MM.1S (cell line): ENCODE measurements at regions not wholly inside any gene's neighbourhood (a gene's known extent, or its start where the extent isn't known, plus 50 kb on each side); places are given as distances from the start of the nearest gene placed in this dataset.

ENCODE experiments used
- DNase-seq: peaks from one replicate; pipeline ENCODE4 v3.0.0-alpha.2; 2015
- H2AFZ ChIP-seq: fragments of 300-600 bp; sonication (generic); 2 replicates; pipeline ENCODE4 v1.6.0; 2016; ENCODE audit warnings: antibody characterized with exemption, low read length
- H3F3A ChIP-seq: fragments of 300-600 bp; sonication (generic); 2 replicates; pipeline ENCODE4 v1.6.1; 2016; ENCODE audit warnings: mild to moderate bottlenecking, antibody characterized with exemption, low read length, moderate library complexity, mixed read lengths; ENCODE audit not compliant: insufficient read depth
- H3K27ac ChIP-seq: fragments of 300-600 bp; sonication (generic); 2 replicates; pipeline ENCODE4 v1.5.1; 2016; ENCODE audit warnings: mild to moderate bottlenecking, low read length
- H3K27me3 ChIP-seq: fragments of 300-600 bp; sonication (generic); replicated peaks from 2 replicates; pipeline ENCODE4 v1.6.0; 2016; ENCODE audit warnings: low read length; ENCODE audit not compliant: insufficient read depth
- H3K36me3 ChIP-seq: fragments of 300-600 bp; sonication (generic); replicated peaks from 2 replicates; pipeline ENCODE4 v1.6.1; 2016; ENCODE audit warnings: mild to moderate bottlenecking, low read length, mixed read lengths; ENCODE audit not compliant: insufficient read depth
- H3K4me1 ChIP-seq: fragments of 300-600 bp; sonication (generic); 2 replicates; pipeline ENCODE4 v1.6.1; 2016; ENCODE audit warnings: low read length, mixed read lengths
- H3K4me2 ChIP-seq: fragments of 300-600 bp; sonication (generic); 2 replicates; pipeline ENCODE4 v1.6.0; 2016; ENCODE audit warnings: low read depth, low read length
- H3K4me3 ChIP-seq: fragments of 300-600 bp; sonication (generic); 2 replicates; pipeline ENCODE4 v1.5.1; 2016; ENCODE audit warnings: low read length, mixed read lengths
- H3K79me2 ChIP-seq: fragments of 300-600 bp; sonication (generic); 2 replicates; pipeline ENCODE4 v1.6.1; 2016; ENCODE audit warnings: mixed run types, low read length, mixed read lengths
- H3K9ac ChIP-seq: fragments of 300-600 bp; sonication (generic); 2 replicates; pipeline ENCODE4 v1.6.1; 2016; ENCODE audit warnings: low read length, mixed read lengths
- H3K9me2 ChIP-seq: fragments of 300-600 bp; sonication (generic); replicated peaks from 2 replicates; pipeline ENCODE4 v1.6.1; 2016; ENCODE audit warnings: mild to moderate bottlenecking, low read length, mixed read lengths; ENCODE audit not compliant: insufficient read depth
- H3K9me3 ChIP-seq: fragments of 300-600 bp; sonication (generic); replicated peaks from 2 replicates; pipeline ENCODE4 v1.6.1; 2016; ENCODE audit warnings: mild to moderate bottlenecking, low read length, mixed read lengths; ENCODE audit not compliant: insufficient read depth
- H4K20me1 ChIP-seq: fragments of 300-600 bp; sonication (generic); 2 replicates; pipeline ENCODE4 v1.6.1; 2016; ENCODE audit warnings: mild to moderate bottlenecking, low read length, moderate library complexity, mixed read lengths; ENCODE audit not compliant: insufficient read depth
- EZH2 ChIP-seq: fragments of 300-600 bp; sonication (generic); optimal IDR thresholded peaks from 2 replicates; pipeline ENCODE3; 2017; ENCODE audit warnings: low read depth, mild to moderate bottlenecking, antibody characterized with exemption, low read length, mixed read lengths
- EZH2phosphoT487 ChIP-seq: fragments of 300-600 bp; sonication (generic); IDR thresholded peaks from 2 replicates; pipeline ENCODE4 v1.6.1; 2018; ENCODE audit warnings: antibody characterized with exemption, low read length
- TF ChIP-seq, protein P1 (sequence below): fragments of 300-600 bp; sonication (generic); IDR thresholded peaks from 2 replicates; pipeline ENCODE4 v1.5.1; 2016; ENCODE audit warnings: antibody characterized with exemption, low read length, mixed read lengths

DNA sequence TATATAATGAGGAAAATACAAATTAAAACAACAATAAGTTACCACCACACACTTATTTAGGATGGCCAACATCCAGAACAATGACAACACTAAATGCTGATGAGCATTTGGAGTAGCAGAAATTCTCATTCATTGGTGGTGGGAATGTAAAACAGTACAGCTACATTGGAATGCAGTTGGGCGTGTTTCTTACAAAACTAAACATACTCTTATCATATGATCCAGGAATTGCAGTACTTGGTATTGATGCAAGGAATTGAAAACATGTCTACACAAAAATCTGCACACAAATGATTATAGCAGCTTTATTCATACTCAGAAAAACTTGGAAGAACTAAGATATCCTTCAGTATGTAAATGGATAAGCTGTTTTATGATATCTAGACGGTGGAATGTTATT is 594.2 kb downstream of the ZBBX start:
- Histone ChIP-seq H2AFZ (no peak overlapping the region), H3K4me3 (no peak overlapping the region), H3K27ac (no peak overlapping the region), H3K9me2 (no peaks in the 10 kb centered on the region), H3K79me2 (no peaks in the 10 kb centered on the region), H3K4me2 (no peak overlapping the region), H3K27me3 (no peaks in the 10 kb centered on the region), H3F3A (no peaks in the 10 kb centered on the region), H3K36me3 (no peaks in the 10 kb centered on the region), H3K9me3 (no peaks in the 10 kb centered on the region), H3K9ac (no peak overlapping the region), H3K4me1 (no peaks in the 10 kb centered on the region), H4K20me1 (no peaks in the 10 kb centered on the region)
- no peak for TF ChIP-seq EZH2phosphoT487
- no peak for TF ChIP-seq EZH2
- TF ChIP-seq, protein P1, sequence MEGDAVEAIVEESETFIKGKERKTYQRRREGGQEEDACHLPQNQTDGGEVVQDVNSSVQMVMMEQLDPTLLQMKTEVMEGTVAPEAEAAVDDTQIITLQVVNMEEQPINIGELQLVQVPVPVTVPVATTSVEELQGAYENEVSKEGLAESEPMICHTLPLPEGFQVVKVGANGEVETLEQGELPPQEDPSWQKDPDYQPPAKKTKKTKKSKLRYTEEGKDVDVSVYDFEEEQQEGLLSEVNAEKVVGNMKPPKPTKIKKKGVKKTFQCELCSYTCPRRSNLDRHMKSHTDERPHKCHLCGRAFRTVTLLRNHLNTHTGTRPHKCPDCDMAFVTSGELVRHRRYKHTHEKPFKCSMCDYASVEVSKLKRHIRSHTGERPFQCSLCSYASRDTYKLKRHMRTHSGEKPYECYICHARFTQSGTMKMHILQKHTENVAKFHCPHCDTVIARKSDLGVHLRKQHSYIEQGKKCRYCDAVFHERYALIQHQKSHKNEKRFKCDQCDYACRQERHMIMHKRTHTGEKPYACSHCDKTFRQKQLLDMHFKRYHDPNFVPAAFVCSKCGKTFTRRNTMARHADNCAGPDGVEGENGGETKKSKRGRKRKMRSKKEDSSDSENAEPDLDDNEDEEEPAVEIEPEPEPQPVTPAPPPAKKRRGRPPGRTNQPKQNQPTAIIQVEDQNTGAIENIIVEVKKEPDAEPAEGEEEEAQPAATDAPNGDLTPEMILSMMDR = no peak
- DNase-seq = no peak

GRCh38 chr3:166783206-166783605 is 596.9 kb downstream of the ZBBX start:
- Histone ChIP-seq H3F3A (no peaks in the 10 kb centered on the region), H2AFZ (no peak overlapping the region), H3K9me3 (no peaks in the 10 kb centered on the region), H3K36me3 (no peaks in the 10 kb centered on the region), H3K27me3 (no peaks in the 10 kb centered on the region), H3K9ac (no peak overlapping the region), H3K9me2 (no peaks in the 10 kb centered on the region), H3K79me2 (no peaks in the 10 kb centered on the region), H3K4me1 (no peaks in the 10 kb centered on the region), H3K27ac (no peak overlapping the region), H4K20me1 (no peaks in the 10 kb centered on the region), H3K4me3 (no peak overlapping the region), H3K4me2 (no peak overlapping the region)
- TF ChIP-seq EZH2phosphoT487 = no peak
- no peak for TF ChIP-seq EZH2
- TF ChIP-seq, protein P1 = no peak
- no peak for DNase-seq

GRCh38 chr3:166764698-166765318 is 615.3 kb downstream of the ZBBX start:
- Histone ChIP-seq H3K4me3 (no peak overlapping the region), H3K9me3 (no peaks in the 10 kb centered on the region), H3K27ac (no peak overlapping the region), H3K4me2 (no peak overlapping the region), H3K36me3 (no peaks in the 10 kb centered on the region), H3K9ac (no peak overlapping the region), H3K4me1 (no peaks in the 10 kb centered on the region), H4K20me1 (no peaks in the 10 kb centered on the region), H3K9me2 (no peaks in the 10 kb centered on the region), H3K27me3 (no peaks in the 10 kb centered on the region), H3F3A (no peaks in the 10 kb centered on the region), H3K79me2 (no peaks in the 10 kb centered on the region), H2AFZ (no peak overlapping the region)
- TF ChIP-seq, protein P1 = no peak
- TF ChIP-seq EZH2phosphoT487 (no peak), EZH2 (no peak)
- DNase-seq = no peak
